Gastrocnemius medialis (tissue), 4 donors: ENCODE measurements at regions not wholly inside any gene's neighbourhood (a gene's known extent, or its start where the extent isn't known, plus 50 kb on each side); places are given as distances from the start of the nearest gene placed in this dataset.

Source experiments
- ATAC-seq, 2 donors: fragments of 150-250 bp; one replicate each; pipeline ENCODE4 v1.9.1; 2016
- DNase-seq, 2 donors: peaks; one replicate each; pipeline ENCODE4 v3.0.0-alpha.2; 2019
- H3K27ac ChIP-seq, 4 donors: fragments of 200-600 bp; sonication (generic); 1 replicate in 1 of 4; 2 replicates in 3 of 4; pipeline ENCODE4 v1.5.1; 2016 to 2018; ENCODE audit warnings: mild to moderate bottlenecking in 2 of 4, moderate library complexity in 1 of 4
- H3K27me3 ChIP-seq, 3 donors: fragments of 200-600 bp; sonication (generic) in 2 of 3; 1 replicate in 1 of 3; 2 replicates in 2 of 3; pipeline versions ENCODE4 v1.5.1 to v1.6.0; 2016 to 2019; ENCODE audit warnings: mild to moderate bottlenecking in 1 of 3, moderate library complexity in 1 of 3
- H3K36me3 ChIP-seq, 2 donors: fragments of 200-600 bp; sonication (generic) in 1 of 2; one replicate each; pipeline ENCODE4 v1.5.1; 2017 to 2018
- H3K4me1 ChIP-seq, 2 donors: fragments of 200-600 bp; sonication (generic) in 1 of 2; one replicate each; pipeline ENCODE4 v1.5.1; 2016 to 2017; ENCODE audit warnings: mild to moderate bottlenecking in 2 of 2
- H3K4me3 ChIP-seq, 4 donors: fragments of 200-600 bp; sonication (generic) in 3 of 4; 1 replicate in 1 of 4; 2 replicates in 3 of 4; pipeline ENCODE4 v1.5.1; 2016 to 2019; ENCODE audit warnings: mild to moderate bottlenecking in 2 of 4
- H3K9me3 ChIP-seq, 3 donors: fragments of 200-600 bp; sonication (generic) in 2 of 3; 1 replicate in 1 of 3; 2 replicates in 2 of 3; pipeline ENCODE4 v1.5.1; 2016 to 2019
- CTCF ChIP-seq, 5 experiments: fragments of 450-650 bp in 3 of 5; fragments of 200-600 bp in 2 of 5; sonication (generic) in 2 of 5; IDR thresholded peaks in 4 of 5; conservative IDR thresholded peaks in 1 of 5; 1 replicate in 4 of 5; 2 replicates in 1 of 5; pipeline ENCODE4 v1.5.1; 2016 to 2019; ENCODE audit warnings: antibody characterized with exemption in 5 of 5, mild to moderate bottlenecking in 3 of 5, moderate library complexity in 3 of 5
- POLR2A ChIP-seq, 2 donors: fragments of 450-650 bp; IDR thresholded peaks; one replicate each; pipeline ENCODE4 v1.6.1; 2017; ENCODE audit warnings: antibody characterized with exemption in 2 of 2, mild to moderate bottlenecking in 2 of 2, moderate library complexity in 2 of 2
- in situ Hi-C, 4 donors: fragments of 200-750 bp; cut with MboI; loops; one replicate each; pipeline versions ENCODE4 v1.15.0 to v1.8.0; 2017; ENCODE audit warnings: low sequenced_read_pairs in 4 of 4
- intact Hi-C: fragments of 100-400 bp; cut with DNase I; formaldehyde crosslinking; loops from one replicate; pipeline ENCODE4 v1.15.1; 2023; ENCODE audit warnings: low total_unique reads

GRCh38 chr15:55008421-55008820, 188.3 kb downstream of the RSL24D1 start:
- in situ Hi-C loops (no loop called here), intact Hi-C loops (no loop called here)
- DNase-seq (no peak), ATAC-seq (no peak)
- Histone ChIP-seq H3K27me3 (no peaks in the 10 kb centered on the region), H3K4me3 (no peak overlapping the region), H3K36me3 (no peaks in the 10 kb centered on the region), H3K4me1 (peaks cover 7 to 12% of the 10 kb centered on the region in 2 donors), H3K27ac (no peak overlapping the region), H3K9me3 (no peaks in the 10 kb centered on the region)
- no peak for TF ChIP-seq POLR2A (IDR thresholded peaks at IDR 0.05)
- TF ChIP-seq CTCF (IDR thresholded peaks at IDR 0.05 in 4 of 5, conservative IDR thresholded peaks at IDR 0.05 in 1 of 5): no peak

DNA sequence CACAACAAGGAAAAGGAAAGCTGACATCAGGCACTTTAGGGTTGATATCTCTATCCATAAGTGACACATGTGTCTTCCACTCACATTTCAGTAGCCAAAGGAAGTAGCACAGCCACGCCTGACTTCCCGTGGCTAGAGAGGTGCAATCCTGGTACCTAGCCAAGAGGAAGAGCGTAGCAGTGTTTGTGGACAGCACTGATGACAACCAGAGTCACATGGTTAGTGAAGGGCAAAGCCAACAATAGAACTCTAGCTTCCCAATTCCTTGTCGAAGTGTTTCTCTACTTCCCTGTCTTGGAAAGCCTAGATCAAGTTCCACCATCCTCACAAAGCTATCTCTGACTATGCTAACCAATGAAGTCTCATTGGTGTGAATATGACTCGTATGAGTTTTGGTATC, 189.2 kb downstream of the RSL24D1 start:
- intact Hi-C loops (no loop called here), in situ Hi-C loops (no loop called here)
- no peak overlapping the region for H3K27ac ChIP-seq
- H3K4me1 ChIP-seq: peaks cover 7 to 12% of the 10 kb centered on the region in 2 donors
- H3K36me3 ChIP-seq: no peaks in the 10 kb centered on the region
- no peak overlapping the region for H3K4me3 ChIP-seq
- ATAC-seq (no peak), DNase-seq (peak; percentile 7 to 30)
- TF ChIP-seq CTCF (IDR thresholded peaks at IDR 0.05 in 4 of 5, conservative IDR thresholded peaks at IDR 0.05 in 1 of 5) (no peak), POLR2A (IDR thresholded peaks at IDR 0.05) (no peak)
- no peaks in the 10 kb centered on the region for H3K9me3 ChIP-seq
- no peaks in the 10 kb centered on the region for H3K27me3 ChIP-seq

DNA sequence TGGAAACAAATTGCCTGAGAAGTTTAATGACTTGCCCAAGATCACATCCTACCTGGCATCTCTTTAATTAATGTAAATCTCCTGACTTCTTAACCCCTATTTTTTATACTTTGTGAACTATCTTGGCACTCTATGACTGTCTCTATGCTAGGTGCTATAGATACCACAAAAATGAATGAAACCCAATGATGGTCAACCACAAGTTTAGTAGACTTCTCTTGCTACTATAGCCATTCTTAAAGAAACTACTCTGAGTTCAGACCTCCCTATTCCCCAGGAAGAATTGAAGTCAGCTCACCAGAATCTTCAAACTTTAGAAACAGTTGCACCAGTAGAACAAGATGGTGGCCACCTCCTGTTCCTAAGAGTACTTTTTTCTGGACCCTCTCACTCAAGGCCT, 191.1 kb downstream of the RSL24D1 start:
- H3K27me3 ChIP-seq: no peaks in the 10 kb centered on the region
- no peak for TF ChIP-seq CTCF (IDR thresholded peaks at IDR 0.05 in 4 of 5, conservative IDR thresholded peaks at IDR 0.05 in 1 of 5)
- TF ChIP-seq POLR2A (IDR thresholded peaks at IDR 0.05): no peak
- H3K4me1 ChIP-seq: peaks cover 7 to 12% of the 10 kb centered on the region in 2 donors
- H3K36me3 ChIP-seq: no peaks in the 10 kb centered on the region
- in situ Hi-C loops: no loop called here
- H3K27ac ChIP-seq: no peak overlapping the region
- no peaks in the 10 kb centered on the region for H3K9me3 ChIP-seq
- ATAC-seq: no peak
- intact Hi-C loops: no loop called here
- no peak overlapping the region for H3K4me3 ChIP-seq
- no peak for DNase-seq

DNA sequence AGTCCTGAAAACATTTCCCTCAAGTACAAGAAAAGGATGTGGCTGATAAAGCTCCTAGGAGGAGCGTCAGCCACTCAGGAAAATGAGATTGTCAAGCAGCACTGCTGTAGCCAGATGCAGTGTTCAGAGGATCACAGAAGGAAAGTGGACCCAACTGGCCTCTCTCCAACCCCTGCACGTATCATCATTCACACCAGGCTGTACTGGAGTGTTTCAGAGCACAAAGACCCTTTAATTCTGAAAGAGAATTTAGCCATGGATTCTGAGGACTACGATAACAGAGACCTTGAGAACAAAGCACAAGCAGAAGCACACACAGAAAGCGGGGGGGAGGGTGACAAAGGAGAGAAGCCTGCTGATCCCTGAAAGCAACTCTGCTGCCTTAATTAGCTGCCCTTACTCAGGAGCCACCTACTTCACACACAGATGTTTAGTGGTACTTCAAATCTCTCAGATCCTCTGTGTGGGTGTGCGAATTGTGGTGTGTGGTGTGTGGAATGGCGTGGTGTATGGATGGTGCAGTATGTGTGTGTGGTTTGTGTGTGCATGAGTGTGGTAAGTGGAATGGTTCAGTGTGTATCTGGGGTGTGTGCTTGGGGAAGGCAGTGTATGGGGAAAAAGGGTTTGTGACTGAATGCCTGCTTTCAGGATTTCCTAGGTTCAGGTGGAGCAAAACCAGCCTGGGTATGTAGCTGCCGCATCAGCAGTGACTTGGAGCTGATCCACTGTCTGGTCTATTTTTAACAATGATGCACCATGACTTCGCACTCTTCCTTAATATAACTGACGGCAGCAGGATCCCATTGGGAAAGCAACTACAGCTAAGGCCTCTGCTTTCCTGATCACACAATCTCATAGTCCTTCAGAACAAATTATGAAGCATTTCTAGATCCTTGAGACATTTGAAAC, 192.5 kb downstream of the RSL24D1 start:
- Histone ChIP-seq H3K27me3 (no peaks in the 10 kb centered on the region), H3K27ac (peak overlapping the region; percentile 67 to 85 (median 80)), H3K36me3 (no peaks in the 10 kb centered on the region), H3K4me3 (no peak overlapping the region), H3K4me1 (peaks cover 7 to 12% of the 10 kb centered on the region in 2 donors), H3K9me3 (no peaks in the 10 kb centered on the region)
- intact Hi-C loops: no loop called here
- in situ Hi-C loops: no loop called here
- peak; percentile 99 for ATAC-seq
- DNase-seq: peak; percentile 20 to 71
- TF ChIP-seq CTCF (IDR thresholded peaks at IDR 0.05 in 4 of 5, conservative IDR thresholded peaks at IDR 0.05 in 1 of 5): no peak
- TF ChIP-seq POLR2A (IDR thresholded peaks at IDR 0.05): no peak
